SK-N-SH (cell line): ENCODE measurements at regions not wholly inside any gene's neighbourhood (a gene's known extent, or its start where the extent isn't known, plus 50 kb on each side); places are given as distances from the start of the nearest gene placed in this dataset.

Source experiments
- CTCF ChIA-PET: fragments of 300-600, 350-600 bp; formaldehyde crosslinking; extraction: SDS; loops from one replicate; lab custom pipeline; 2021; lab: Yijun Ruan, JAX
- POLR2A ChIA-PET: fragments of 350-600 bp; sonication (Branson Sonifier 250); formaldehyde crosslinking; extraction: SDS; loops from one replicate; lab custom pipeline; 2020; ENCODE audit warnings: antibody characterized with exemption, inconsistent platforms; lab: Yijun Ruan, JAX
- DNase-seq: peaks from one replicate; pipeline ENCODE4 v3.0.0; 2012
- H2AFZ ChIP-seq: fragments of 200-600 bp; sonication (generic); 2 replicates; pipeline ENCODE4 v1.8.1; 2016; ENCODE audit warnings: antibody characterized with exemption, mild to moderate bottlenecking, low read depth
- H3F3A ChIP-seq: fragments of 200-600 bp; sonication (generic); replicated peaks from 2 replicates; pipeline ENCODE3; 2016; ENCODE audit warnings: antibody characterized with exemption, mild to moderate bottlenecking; ENCODE audit not compliant: insufficient read depth
- H3K27ac ChIP-seq, 2 experiments: fragments of 200-500 bp in 1 of 2; fragments of 200-600 bp in 1 of 2; sonication (Bioruptor generic) in 1 of 2; sonication (generic), shearing (Covaris generic) in 1 of 2; 2 replicates each; pipeline versions ENCODE4 v1.5.1 to v1.6.1; 2014 to 2016; ENCODE audit warnings: low read depth in 2 of 2, inconsistent platforms in 1 of 2, low read length in 1 of 2, mild to moderate bottlenecking in 1 of 2, mixed read lengths in 1 of 2
- H3K27me3 ChIP-seq: fragments of 200-600 bp; sonication (generic), shearing (Covaris generic); 2 replicates; pipeline ENCODE4 v1.6.1; 2016; ENCODE audit warnings: mixed run types; ENCODE audit not compliant: insufficient read depth
- H3K36me3 ChIP-seq, 2 experiments: fragments of 200-500 bp in 1 of 2; fragments of 200-600 bp in 1 of 2; sonication (Bioruptor generic) in 1 of 2; sonication (generic) in 1 of 2; replicated peaks in 1 of 2; 2 replicates each; pipeline versions ENCODE3 to v1.5.1; 2014 to 2016; ENCODE audit warnings: low read length in 1 of 2, mild to moderate bottlenecking in 1 of 2; ENCODE audit not compliant: insufficient read depth in 2 of 2, control insufficient read depth in 1 of 2
- H3K4me1 ChIP-seq, 2 experiments: fragments of 200-500 bp in 1 of 2; fragments of 200-600 bp in 1 of 2; sonication (Bioruptor generic) in 1 of 2; sonication (generic), shearing (Covaris generic) in 1 of 2; 2 replicates each; pipeline versions ENCODE4 v1.5.1 to v1.6.1; 2014 to 2016; ENCODE audit warnings: low read depth in 1 of 2, low read length in 1 of 2, mixed run types in 1 of 2; ENCODE audit not compliant: insufficient read depth in 2 of 2, control insufficient read depth in 1 of 2
- H3K4me2 ChIP-seq: fragments of 200-600 bp; sonication (generic), shearing (Covaris generic); 2 replicates; pipeline ENCODE4 v1.6.1; 2017; ENCODE audit warnings: mixed run types
- H3K4me3 ChIP-seq, 2 experiments: fragments of 200-500 bp in 1 of 2; fragments of 200-600 bp in 1 of 2; sonication (Bioruptor generic) in 1 of 2; sonication (generic), shearing (Covaris generic) in 1 of 2; 2 replicates each; pipeline versions ENCODE4 v1.5.1 to v1.8.1; 2014 to 2016; ENCODE audit warnings: low read depth in 2 of 2, inconsistent platforms in 1 of 2, low read length in 1 of 2, mild to moderate bottlenecking in 1 of 2, mixed read lengths in 1 of 2, moderate library complexity in 1 of 2
- H3K79me2 ChIP-seq: fragments of 200-600 bp; sonication (generic); 2 replicates; pipeline ENCODE4 v1.8.1; 2017; ENCODE audit warnings: mild to moderate bottlenecking; ENCODE audit not compliant: insufficient read depth
- H3K9ac ChIP-seq: fragments of 200-600 bp; sonication (generic); 2 replicates; pipeline ENCODE4 v1.6.1; 2017; ENCODE audit warnings: mixed run types
- H3K9me2 ChIP-seq: fragments of 200-600 bp; sonication (generic); 2 replicates; pipeline ENCODE4 v1.6.1; 2017; ENCODE audit warnings: mixed run types
- H3K9me3 ChIP-seq: fragments of 200-600 bp; sonication (generic); 2 replicates; pipeline ENCODE4 v1.6.1; 2017; ENCODE audit warnings: mixed run types, mild to moderate bottlenecking, moderate library complexity
- H4K20me1 ChIP-seq: fragments of 200-600 bp; sonication (generic); 2 replicates; pipeline ENCODE4 v1.6.1; 2017; ENCODE audit warnings: mild to moderate bottlenecking, mixed run types; ENCODE audit not compliant: insufficient read depth
- CTCF ChIP-seq: fragments of 200-600 bp; sonication (generic); IDR thresholded peaks from 2 replicates; pipeline ENCODE4 v1.6.1; 2017; ENCODE audit warnings: antibody characterized with exemption, mild to moderate bottlenecking, moderate library complexity
- FOSL2 ChIP-seq: IDR thresholded peaks from 2 replicates; pipeline ENCODE4 v1.4.0; 2012; ENCODE audit warnings: low read depth, mild to moderate bottlenecking, moderate library complexity, borderline replicate concordance
- FOXJ3 ChIP-seq: sonication (generic); formaldehyde crosslinking; IDR thresholded peaks from 2 replicates; pipeline ENCODE4 v1.5.1; 2020; ENCODE audit warnings: mild to moderate bottlenecking, missing genetic modification reagents
- GABPA ChIP-seq: IDR thresholded peaks from 2 replicates; pipeline ENCODE4 v1.4.0; 2012; ENCODE audit warnings: low read depth, mild to moderate bottlenecking
- GATA2 ChIP-seq: sonication (generic); formaldehyde crosslinking; IDR thresholded peaks from 2 replicates; pipeline ENCODE4 v1.5.0; 2020; ENCODE audit warnings: mild to moderate bottlenecking, missing genetic modification reagents
- IRF3 ChIP-seq: fragments of 150-350 bp; IDR thresholded peaks from 2 replicates; pipeline ENCODE4 v1.6.1; 2016; ENCODE audit warnings: mild to moderate bottlenecking, low read depth, low read length
- MAX ChIP-seq: IDR thresholded peaks from 2 replicates; pipeline ENCODE4 v1.4.0; 2012; ENCODE audit warnings: low read depth
- MEF2A ChIP-seq: IDR thresholded peaks from 2 replicates; pipeline ENCODE4 v1.4.0; 2012; ENCODE audit warnings: low read depth, borderline replicate concordance
- NFIC ChIP-seq: IDR thresholded peaks from 2 replicates; pipeline ENCODE4 v1.4.0; 2012; ENCODE audit warnings: borderline replicate concordance
- PBX3 ChIP-seq: IDR thresholded peaks from 2 replicates; pipeline ENCODE4; 2012
- POLR2AphosphoS5 ChIP-seq: IDR thresholded peaks from 2 replicates; pipeline ENCODE4 v1.6.1; 2012; ENCODE audit warnings: low read depth, low read length
- RCOR1 ChIP-seq: fragments of 150-350 bp; IDR thresholded peaks from 2 replicates; pipeline ENCODE4 v1.6.1; 2017; ENCODE audit warnings: antibody characterized with exemption, low read length
- RFX5 ChIP-seq: IDR thresholded peaks from 2 replicates; pipeline ENCODE4 v1.6.1; 2012; ENCODE audit warnings: mild to moderate bottlenecking, improper control_type of control experiment, low read length
- RXRA ChIP-seq: IDR thresholded peaks from 2 replicates; pipeline ENCODE4 v1.4.0; 2012; ENCODE audit warnings: low read depth, mild to moderate bottlenecking, borderline replicate concordance
- SMC3 ChIP-seq: IDR thresholded peaks from 2 replicates; pipeline ENCODE4 v1.6.1; 2012; ENCODE audit warnings: low read depth, low read length, improper control_type of control experiment
- TEAD4 ChIP-seq: IDR thresholded peaks from 2 replicates; pipeline ENCODE4 v1.4.0; 2012; ENCODE audit warnings: mild to moderate bottlenecking, borderline replicate concordance; ENCODE audit not compliant: insufficient read depth
- USF2 ChIP-seq: fragments of 150-350 bp; IDR thresholded peaks from 2 replicates; pipeline ENCODE4 v1.6.1; 2017; ENCODE audit warnings: antibody characterized with exemption, low read length, low read depth, borderline replicate concordance
- WGBS: methylation state at CpG from one replicate; pipeline ENCODE4 v1.1.6; 2017; ENCODE audit warnings: low lambda C conversion rate; 5-methylcytosine and 5-hydroxymethylcytosine counted together

- H3K27ac ChIP-seq: no peak overlapping the region
- no peak overlapping the region for H3K4me2 ChIP-seq
- no peaks in the 10 kb centered on the region for H3K27me3 ChIP-seq
- H3K36me3 ChIP-seq: no peaks in the 10 kb centered on the region
- TF ChIP-seq PBX3: no peak
- no peak for TF ChIP-seq RFX5
- TF ChIP-seq CTCF: no peak
- no peak for TF ChIP-seq NFIC
- no peak for TF ChIP-seq FOSL2
- no peak for TF ChIP-seq GABPA
- TF ChIP-seq IRF3: no peak
- no peak for TF ChIP-seq MEF2A
- no peak for TF ChIP-seq USF2
- no peak for TF ChIP-seq TEAD4
- TF ChIP-seq GATA2 (CRISPR knock-in tag): no peak
- no peak for TF ChIP-seq SMC3
- no peak for TF ChIP-seq POLR2AphosphoS5
- TF ChIP-seq FOXJ3 (CRISPR knock-in tag): no peak
- TF ChIP-seq RCOR1: no peak
- TF ChIP-seq MAX: no peak
- no peak for TF ChIP-seq RXRA
- no peak overlapping the region for H3K4me3 ChIP-seq
- ChIA-PET POLR2A (no interaction called here), CTCF (no interaction called here)
- no peaks in the 10 kb centered on the region for H4K20me1 ChIP-seq
- H3K9me2 ChIP-seq: no peaks in the 10 kb centered on the region
- no peaks in the 10 kb centered on the region for H3K79me2 ChIP-seq
- no peaks in the 10 kb centered on the region for H3K4me1 ChIP-seq
- DNase-seq: no peak
- no peaks in the 10 kb centered on the region for H3K9me3 ChIP-seq
- WGBS: 72% methylated on average over 22 of the region's 28 CpGs
- H3K9ac ChIP-seq: no peak overlapping the region
- no peak overlapping the region for H2AFZ ChIP-seq
- H3F3A ChIP-seq: no peaks in the 10 kb centered on the region
Observed at GRCh38 chr12:127060310-127060847, 1206.6 kb upstream of the TMEM132C start.
